B cell (primary cell): ENCODE measurements at regions not wholly inside any gene's neighbourhood (a gene's known extent, or its start where the extent isn't known, plus 50 kb on each side); places are given as distances from the start of the nearest gene placed in this dataset.
A peak's percentile ranks its signal among the peaks of the same experiment; 100 is the strongest.

ENCODE experiments used
- ATAC-seq: fragments of 200-7000 bp; cut with Tn5 transposase; one replicate; pipeline ENCODE4 v1.10.0; 2021; ENCODE audit warnings: low read depth, mild to moderate bottlenecking, moderate number of reproducible peaks, moderate library complexity
- CTCF ChIA-PET: fragments of 350-600 bp; sonication (Branson Sonifier 250); formaldehyde crosslinking; loops from one replicate; lab custom pipeline; 2021; ENCODE audit warnings: antibody characterized with exemption, inconsistent platforms; lab: Charles Lee
- POLR2A ChIA-PET: fragments of 350-600 bp; sonication (Branson Sonifier 250); formaldehyde crosslinking; loops from one replicate; lab custom pipeline; 2021; ENCODE audit warnings: antibody characterized with exemption; lab: Charles Lee
- DNase-seq: peaks from one replicate; pipeline ENCODE4 v3.0.0; 2013
- H2AFZ ChIP-seq: 2 replicates; pipeline ENCODE4 v1.6.1; 2012; ENCODE audit warnings: mild to moderate bottlenecking, low read depth, low read length; ENCODE audit not compliant: insufficient read depth, poor library complexity, severe bottlenecking
- H3K27ac ChIP-seq, 2 donors: 1 replicate in 1 of 2; 2 replicates in 1 of 2; pipeline ENCODE4 v1.5.1; 2012 to 2013; ENCODE audit warnings: low read length in 2 of 2, mild to moderate bottlenecking in 2 of 2, moderate library complexity in 1 of 2
- H3K27me3 ChIP-seq, 4 experiments: fragments of 200-600 bp in 1 of 4; sonication (generic) in 1 of 4; replicated peaks in 1 of 4; 1 replicate in 2 of 4; 2 replicates in 2 of 4; pipeline versions ENCODE4 v1.6.1 to v1.7.0; 2013 to 2016; ENCODE audit warnings: low read length in 3 of 4, mild to moderate bottlenecking in 2 of 4, mixed read lengths in 1 of 4, moderate library complexity in 1 of 4; ENCODE audit not compliant: insufficient read depth in 4 of 4, control insufficient read depth in 3 of 4; ENCODE audit errors: control extremely low read depth in 1 of 4
- H3K36me3 ChIP-seq, 2 experiments: replicated peaks in 1 of 2; 1 replicate in 1 of 2; 2 replicates in 1 of 2; pipeline versions ENCODE4 v1.6.1 to v1.7.1; 2013; ENCODE audit warnings: low read length in 1 of 2; ENCODE audit not compliant: insufficient read depth in 2 of 2, control insufficient read depth in 1 of 2; ENCODE audit errors: control extremely low read depth in 1 of 2, extremely low read depth in 1 of 2
- H3K4me1 ChIP-seq, 2 donors: fragments of 200-600 bp in 1 of 2; sonication (generic) in 1 of 2; 1 replicate in 1 of 2; 2 replicates in 1 of 2; pipeline versions ENCODE4 v1.5.1 to v1.6.1; 2013 to 2017; ENCODE audit warnings: low read length in 2 of 2; ENCODE audit not compliant: control insufficient read depth in 2 of 2, insufficient read depth in 2 of 2
- H3K4me2 ChIP-seq: replicated peaks from 2 replicates; pipeline ENCODE3; 2012; ENCODE audit warnings: mild to moderate bottlenecking, low read depth, low read length; ENCODE audit not compliant: poor library complexity, severe bottlenecking
- H3K4me3 ChIP-seq, 5 experiments: fragments of 200-600 bp in 1 of 5; sonication (generic) in 1 of 5; 1 replicate in 3 of 5; 2 replicates in 2 of 5; pipeline versions ENCODE4 v1.5.1 to v1.7.0; 2011 to 2016; ENCODE audit warnings: low read length in 4 of 5, mild to moderate bottlenecking in 4 of 5, low read depth in 2 of 5, control low read depth in 1 of 5, moderate library complexity in 1 of 5; ENCODE audit not compliant: insufficient read depth in 1 of 5; ENCODE audit errors: control extremely low read depth in 1 of 5, extremely low read depth in 1 of 5
- H3K79me2 ChIP-seq: fragments of 200-600 bp; sonication (generic); one replicate; pipeline ENCODE4 v1.6.0; 2016; ENCODE audit warnings: low read length; ENCODE audit not compliant: control insufficient read depth, insufficient read depth
- H3K9ac ChIP-seq: fragments of 200-600 bp; sonication (generic); 2 replicates; pipeline ENCODE4 v1.6.1; 2017; ENCODE audit warnings: mild to moderate bottlenecking, low read length, moderate library complexity
- H3K9me3 ChIP-seq, 3 donors: one replicate each; pipeline versions ENCODE4 v1.6.1 to v1.7.1; 2013; ENCODE audit warnings: low read length in 2 of 3; ENCODE audit not compliant: control insufficient read depth in 2 of 3, insufficient read depth in 1 of 3; ENCODE audit errors: control extremely low read depth in 1 of 3
- H4K20me1 ChIP-seq: 2 replicates; pipeline ENCODE4 v1.6.0; 2012; ENCODE audit warnings: mild to moderate bottlenecking, low read length; ENCODE audit not compliant: insufficient read depth, control insufficient read depth, poor library complexity, severe bottlenecking
- H3K27ac Mint-ChIP-seq: one replicate; pipeline ENCODE4 v1.8.0; 2021; ENCODE audit warnings: mixed read lengths
- H3K27me3 Mint-ChIP-seq: one replicate; pipeline ENCODE4 v1.8.0; 2021; ENCODE audit warnings: mixed read lengths
- H3K4me1 Mint-ChIP-seq: one replicate; pipeline ENCODE4 v1.8.0; 2021; ENCODE audit warnings: mixed read lengths
- H3K4me3 Mint-ChIP-seq: one replicate; pipeline ENCODE4 v1.8.0; 2021; ENCODE audit warnings: mixed read lengths
- H3K9me3 Mint-ChIP-seq: one replicate; pipeline ENCODE4 v1.8.0; 2022; ENCODE audit warnings: mixed read lengths; ENCODE audit not compliant: insufficient read depth
- CTCF ChIP-seq: fragments of 200-600 bp; IDR thresholded peaks from one replicate; pipeline ENCODE4 v1.8.0; 2022; ENCODE audit warnings: antibody characterized with exemption, mild to moderate bottlenecking
- EZH2 ChIP-seq: IDR thresholded peaks from 2 replicates; pipeline ENCODE4 v1.6.1; 2012; ENCODE audit warnings: borderline replicate concordance, low read depth, mild to moderate bottlenecking, moderate library complexity, low read length; ENCODE audit not compliant: insufficient read depth, poor library complexity, severe bottlenecking
- WGBS: methylation state at CpG from one replicate; pipeline ENCODE4 v1.1.5; 2013; ENCODE audit warnings: missing lambda C conversion rate; ENCODE audit not compliant: insufficient coverage; 5-methylcytosine and 5-hydroxymethylcytosine counted together
- intact Hi-C: fragments of 100-400 bp; cut with micrococcal nuclease; formaldehyde crosslinking; loops from one replicate; pipeline ENCODE4 v1.10.0; 2022

GRCh38 chr4:163606896-163607691 lies 112.6 kb downstream of the TMA16 start:
- H3K27me3 Mint-ChIP-seq: no peaks in the 10 kb centered on the region
- H3K4me1 Mint-ChIP-seq: peaks cover 74% of the 10 kb centered on the region
- TF ChIP-seq CTCF (no peak), EZH2 (no peak)
- Histone ChIP-seq H3K4me1 (peaks cover 63 to 64% of the 10 kb centered on the region in 2 donors), H3K36me3 (peaks cover 7 to 59% of the 10 kb centered on the region in 2 experiments), H3K9me3 (no peaks in the 10 kb centered on the region), H2AFZ (no peak overlapping the region), H3K4me2 (peak overlapping the region; percentile 69), H3K27ac (peak overlapping the region; percentile 42 to 88), H4K20me1 (peaks cover 39% of the 10 kb centered on the region), H3K27me3 (no peaks in the 10 kb centered on the region), H3K9ac (peak overlapping the region; percentile 92), H3K79me2 (peaks cover 96% of the 10 kb centered on the region), H3K4me3 (peak overlapping the region; percentile 74 to 96 (median 87))
- ChIA-PET POLR2A (interaction anchor here (0.9 to 1.3 kb wide), 3 partner anchors 10 to 17 kb away, joined by 3 read pairs; no protein-coding TSS in a partner anchor), CTCF (interaction anchor here (0.9 to 4.3 kb wide), 6 partner anchors 15 to 73 kb away, joined by 3 to 27 read pairs (median 12); no protein-coding TSS in a partner anchor)
- intact Hi-C loops: loop anchor here (10.0 kb wide), 1 partner anchor 442 kb away; the partner anchor contains the start of gene NAF1
- no peak for DNase-seq
- H3K27ac Mint-ChIP-seq: peak overlapping the region; percentile 96
- no peaks in the 10 kb centered on the region for H3K9me3 Mint-ChIP-seq
- WGBS: no CpG with 5 or more reads among the region's 2 CpGs
- H3K4me3 Mint-ChIP-seq: peak overlapping the region; percentile 85
- no peak for ATAC-seq

- Mint-ChIP-seq H3K27ac (peak overlapping the region; percentile 96), H3K4me1 (peaks cover 60% of the 10 kb centered on the region), H3K27me3 (no peaks in the 10 kb centered on the region), H3K9me3 (no peaks in the 10 kb centered on the region), H3K4me3 (peak overlapping the region; percentile 85)
- Histone ChIP-seq H3K27ac (peak overlapping the region; percentile 8 to 88), H3K36me3 (peaks cover 3 to 60% of the 10 kb centered on the region in 2 experiments), H3K9ac (peak overlapping the region; percentile 92), H3K9me3 (no peaks in the 10 kb centered on the region), H3K79me2 (peaks cover 95% of the 10 kb centered on the region), H4K20me1 (peaks cover 31% of the 10 kb centered on the region), H3K27me3 (no peaks in the 10 kb centered on the region), H2AFZ (no peak overlapping the region), H3K4me2 (peak overlapping the region; percentile 69), H3K4me3 (peak overlapping the region; percentile 74 to 96 (median 87)), H3K4me1 (peaks cover 48 to 49% of the 10 kb centered on the region in 2 donors)
- POLR2A ChIA-PET: no interaction called here
- no CpG with 5 or more reads among the region's 2 CpGs for WGBS
- DNase-seq (no peak), ATAC-seq (no peak)
- TF ChIP-seq CTCF (no peak), EZH2 (no peak)
- intact Hi-C loops: loop anchor here (10.0 kb wide), 1 partner anchor 444 kb away; the partner anchor contains the start of gene NAF1
- CTCF ChIA-PET: interaction anchor here (1.4 to 4.3 kb wide), 8 partner anchors 17 to 71 kb away, joined by 3 to 27 read pairs (median 10); no protein-coding TSS in a partner anchor
Measured at GRCh38 chr4:163609019-163609418, 114.5 kb downstream of the TMA16 start.
